ENCODE measurements at regions not wholly inside any gene's neighbourhood (a gene's known extent, or its start where the extent isn't known, plus 50 kb on each side); places are given as distances from the start of the nearest gene placed in this dataset.

GRCh38 chr2:7209757-7210555, 292.7 kb downstream of the RNF144A start:
- TF ChIP-seq USF1 (IDR thresholded peaks at IDR 0.05) = no peak

- no peak for TF ChIP-seq EP300 (IDR thresholded peaks at IDR 0.05; ENCODE audit: borderline replicate concordance)
- no peak for TF ChIP-seq MAX (IDR thresholded peaks at IDR 0.05)
- TF ChIP-seq USF1 (IDR thresholded peaks at IDR 0.05) = no peak
- no peak for TF ChIP-seq ZBTB7A (IDR thresholded peaks at IDR 0.05; ENCODE audit: low read depth)
- TF ChIP-seq RAD21 (IDR thresholded peaks at IDR 0.05; ENCODE audit: low read depth) = no peak
- no peak for TF ChIP-seq EGR1 (IDR thresholded peaks at IDR 0.05)
Observed at GRCh38 chr2:7210712-7211111, 293.5 kb downstream of the RNF144A start.

- TF ChIP-seq RAD21 (IDR thresholded peaks at IDR 0.05; ENCODE audit: low read depth) = no peak
- no peak for TF ChIP-seq TAF1 (IDR thresholded peaks at IDR 0.05; ENCODE audit: low read depth)
- no peak for TF ChIP-seq TEAD4 (IDR thresholded peaks at IDR 0.05)
- TF ChIP-seq CREB1 (IDR thresholded peaks at IDR 0.05; ENCODE audit: low read depth) = no peak
- no peak for TF ChIP-seq YY1 (IDR thresholded peaks at IDR 0.05; ENCODE audit: low read depth)
- no peak for TF ChIP-seq EP300 (IDR thresholded peaks at IDR 0.05; ENCODE audit: borderline replicate concordance)
- TF ChIP-seq NFIC (IDR thresholded peaks at IDR 0.05) = no peak
- no peak for TF ChIP-seq TCF12 (IDR thresholded peaks at IDR 0.05; ENCODE audit: low read depth)
- TF ChIP-seq ZBTB7A (IDR thresholded peaks at IDR 0.05; ENCODE audit: low read depth) = no peak
- no peak for TF ChIP-seq USF1 (IDR thresholded peaks at IDR 0.05)
- no peak for TF ChIP-seq CEBPB (IDR thresholded peaks at IDR 0.05)
- TF ChIP-seq EGR1 (IDR thresholded peaks at IDR 0.05) = no peak
Observed at GRCh38 chr2:7225848-7226247, 308.6 kb downstream of the RNF144A start.

- TF ChIP-seq EP300 (IDR thresholded peaks at IDR 0.05; ENCODE audit: borderline replicate concordance) (no peak), FOXM1 (IDR thresholded peaks at IDR 0.05; ENCODE audit: borderline replicate concordance, low read depth) (no peak), MAX (IDR thresholded peaks at IDR 0.05) (no peak), TCF12 (IDR thresholded peaks at IDR 0.05; ENCODE audit: low read depth) (no peak), RAD21 (IDR thresholded peaks at IDR 0.05; ENCODE audit: low read depth) (no peak), TAF1 (IDR thresholded peaks at IDR 0.05; ENCODE audit: low read depth) (no peak), ZBTB7A (IDR thresholded peaks at IDR 0.05; ENCODE audit: low read depth) (no peak), CREB1 (IDR thresholded peaks at IDR 0.05; ENCODE audit: low read depth) (no peak), TEAD4 (IDR thresholded peaks at IDR 0.05) (no peak), YY1 (IDR thresholded peaks at IDR 0.05; ENCODE audit: low read depth) (no peak)
Observed at GRCh38 chr2:7226501-7226900, 309.3 kb downstream of the RNF144A start.

GRCh38 chr2:7233126-7233525, 315.9 kb downstream of the RNF144A start:
- no peak for TF ChIP-seq EGR1 (IDR thresholded peaks at IDR 0.05)
- TF ChIP-seq RAD21 (IDR thresholded peaks at IDR 0.05; ENCODE audit: low read depth) = no peak
- no peak for TF ChIP-seq ZBTB7A (IDR thresholded peaks at IDR 0.05; ENCODE audit: low read depth)
- TF ChIP-seq REST (IDR thresholded peaks at IDR 0.05; ENCODE audit: low read depth) = no peak
- no peak for TF ChIP-seq YY1 (IDR thresholded peaks at IDR 0.05; ENCODE audit: low read depth)
- TF ChIP-seq TAF1 (IDR thresholded peaks at IDR 0.05; ENCODE audit: low read depth) = no peak
- TF ChIP-seq FOXM1 (IDR thresholded peaks at IDR 0.05; ENCODE audit: borderline replicate concordance, low read depth) = no peak
- TF ChIP-seq NFIC (IDR thresholded peaks at IDR 0.05) = no peak
- TF ChIP-seq CREB1 (IDR thresholded peaks at IDR 0.05; ENCODE audit: low read depth) = no peak
- TF ChIP-seq TEAD4 (IDR thresholded peaks at IDR 0.05) = no peak
- no peak for TF ChIP-seq TCF12 (IDR thresholded peaks at IDR 0.05; ENCODE audit: low read depth)
- no peak for TF ChIP-seq USF1 (IDR thresholded peaks at IDR 0.05)
- TF ChIP-seq CEBPB (IDR thresholded peaks at IDR 0.05) = no peak

- TF ChIP-seq NFIC (IDR thresholded peaks at IDR 0.05) (no peak), RAD21 (IDR thresholded peaks at IDR 0.05; ENCODE audit: low read depth) (no peak), USF1 (IDR thresholded peaks at IDR 0.05) (no peak), TEAD4 (IDR thresholded peaks at IDR 0.05) (no peak), TCF12 (IDR thresholded peaks at IDR 0.05; ENCODE audit: low read depth) (no peak)
Observed at GRCh38 chr2:7237466-7237865, 320.3 kb downstream of the RNF144A start.
